ENCODE measurements at regions not wholly inside any gene's neighbourhood (a gene's known extent, or its start where the extent isn't known, plus 50 kb on each side); places are given as distances from the start of the nearest gene placed in this dataset.

GRCh38 chr3:71862371-71863140, 77.6 kb upstream of the PROK2 start:
- Mint-ChIP-seq H3K27me3 (peaks cover 14% of the 10 kb centered on the region), H3K4me1 (peaks cover 8% of the 10 kb centered on the region), H3K9me3 (no peaks in the 10 kb centered on the region), H3K27ac (no peak overlapping the region), H3K4me3 (no peak overlapping the region), H3K36me3 (no peaks in the 10 kb centered on the region)
- CTCF ChIA-PET = interaction anchor here (0.8 to 4.4 kb wide), 2 partner anchors 13 to 129 kb away, joined by 3 to 22 read pairs; no protein-coding TSS in a partner anchor
- no peak for DNase-seq

DNA sequence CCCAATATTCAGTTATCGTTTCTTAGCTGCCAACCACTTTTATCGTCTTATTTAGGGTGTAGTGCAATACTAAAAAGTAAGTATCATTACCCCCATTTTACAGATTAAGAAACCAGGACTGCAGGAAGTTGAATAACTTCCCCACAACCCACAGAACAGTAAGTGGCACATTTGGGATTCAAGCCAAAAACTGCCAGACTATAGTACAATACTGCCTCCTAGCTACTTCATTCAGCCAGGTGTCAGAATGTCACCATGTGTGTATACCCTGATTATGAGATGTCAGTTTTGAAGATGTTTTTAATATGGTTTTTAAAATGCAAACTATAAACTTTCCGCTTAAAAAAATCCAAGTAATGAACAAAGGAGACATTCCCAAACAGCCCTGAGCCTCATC, 74.2 kb upstream of the PROK2 start:
- H3K4me1 Mint-ChIP-seq = peaks cover 8% of the 10 kb centered on the region
- peak; percentile 33 for DNase-seq
- H3K36me3 Mint-ChIP-seq = no peaks in the 10 kb centered on the region
- no peak overlapping the region for H3K27ac Mint-ChIP-seq
- CTCF ChIA-PET = interaction anchor here (1.0 to 4.7 kb wide), 9 partner anchors 15 to 271 kb away, joined by 3 to 37 read pairs (median 4); no protein-coding TSS in a partner anchor
- no peaks in the 10 kb centered on the region for H3K9me3 Mint-ChIP-seq
- H3K27me3 Mint-ChIP-seq = peaks cover 12% of the 10 kb centered on the region
- no peak overlapping the region for H3K4me3 Mint-ChIP-seq

DNA sequence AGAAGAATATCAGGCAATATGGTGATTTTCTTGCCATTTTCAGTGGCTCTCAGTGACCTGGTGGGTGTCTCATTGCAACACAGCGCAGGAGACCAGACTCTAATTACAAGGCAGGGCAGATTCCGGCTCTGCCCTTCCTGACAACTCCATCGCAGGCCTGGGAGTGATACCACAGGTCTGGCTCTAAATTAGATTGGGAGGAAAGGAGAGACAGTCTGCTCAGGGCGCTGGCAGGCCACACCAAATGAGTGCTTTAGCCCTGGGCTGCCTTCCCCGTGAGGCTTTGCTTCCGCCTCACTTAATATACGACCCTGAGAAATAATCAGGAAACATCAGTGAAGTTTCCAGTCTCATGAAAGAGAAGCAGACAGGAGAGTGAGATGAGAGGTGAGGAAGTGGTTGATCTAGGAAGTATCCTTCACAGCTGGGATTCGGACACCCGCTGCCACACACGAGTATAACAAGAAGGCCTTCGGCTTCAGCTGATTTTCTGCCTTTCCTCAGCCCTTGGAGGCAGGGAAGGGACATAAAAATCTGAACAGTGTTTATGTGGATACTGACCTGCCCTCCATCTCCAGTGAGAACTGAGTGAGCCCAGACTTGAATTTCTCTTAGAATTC, 73.7 kb upstream of the PROK2 start:
- Mint-ChIP-seq H3K36me3 (no peaks in the 10 kb centered on the region), H3K9me3 (no peaks in the 10 kb centered on the region), H3K4me3 (no peak overlapping the region), H3K4me1 (peaks cover 8% of the 10 kb centered on the region), H3K27me3 (peaks cover 13% of the 10 kb centered on the region), H3K27ac (no peak overlapping the region)
- no peak for DNase-seq
- CTCF ChIA-PET = interaction anchor here (1.0 to 4.7 kb wide), 9 partner anchors 16 to 172 kb away, joined by 3 to 37 read pairs (median 4); no protein-coding TSS in a partner anchor

DNA sequence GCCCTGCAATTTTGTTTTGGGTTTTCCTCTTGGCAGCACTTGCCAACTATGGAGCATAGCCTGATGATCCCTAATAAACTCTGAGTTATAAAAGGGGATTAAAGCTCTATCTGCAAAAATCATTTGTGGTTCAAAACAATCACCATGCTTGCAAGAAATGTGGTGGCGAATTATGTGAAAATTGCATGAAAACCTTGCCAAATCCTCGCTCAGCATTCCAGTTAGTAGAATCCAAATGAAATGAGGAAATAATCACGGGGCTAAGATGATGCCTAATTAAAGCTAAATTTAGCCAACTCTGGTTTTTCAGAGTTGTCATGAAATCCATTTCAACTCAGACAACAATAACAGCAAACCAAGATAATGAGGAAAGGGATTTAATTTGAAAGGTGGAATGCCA, 73.0 kb upstream of the PROK2 start:
- Mint-ChIP-seq H3K4me3 (no peak overlapping the region), H3K4me1 (peaks cover 8% of the 10 kb centered on the region), H3K36me3 (no peaks in the 10 kb centered on the region), H3K27ac (no peak overlapping the region), H3K9me3 (no peaks in the 10 kb centered on the region), H3K27me3 (peaks cover 17% of the 10 kb centered on the region)
- CTCF ChIA-PET = interaction anchor here (1.1 to 4.7 kb wide), 6 partner anchors 19 to 149 kb away, joined by 4 to 37 read pairs (median 4); no protein-coding TSS in a partner anchor
- no peak for DNase-seq

DNA sequence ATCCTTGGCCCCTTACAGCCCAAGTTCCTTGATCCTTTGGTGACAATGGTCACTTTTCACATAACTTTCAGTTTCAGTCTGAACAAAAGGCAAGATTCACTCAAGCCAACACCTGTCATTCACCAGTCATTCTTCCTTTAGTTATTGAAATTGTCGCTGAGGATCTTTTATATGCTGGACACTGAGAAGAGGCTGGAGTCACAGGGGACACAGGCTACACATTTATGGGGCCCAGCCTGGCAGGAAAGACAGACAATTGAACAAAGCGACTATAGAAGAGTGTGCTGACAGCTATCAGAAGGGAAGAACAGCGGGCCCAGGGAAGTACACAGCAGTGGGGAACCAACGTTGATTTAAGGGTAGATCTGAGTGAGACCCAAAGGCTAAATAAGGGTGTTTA, 69.8 kb upstream of the PROK2 start:
- Mint-ChIP-seq H3K27ac (no peak overlapping the region), H3K36me3 (no peaks in the 10 kb centered on the region), H3K4me3 (no peak overlapping the region), H3K9me3 (no peaks in the 10 kb centered on the region), H3K4me1 (peaks cover 8% of the 10 kb centered on the region), H3K27me3 (peaks cover 19% of the 10 kb centered on the region)
- DNase-seq = no peak
- CTCF ChIA-PET = no interaction called here

- CTCF ChIA-PET = no interaction called here
Observed at GRCh38 chr3:71854096-71854495, 69.1 kb upstream of the PROK2 start.

GRCh38 chr3:71851878-71852277, 66.9 kb upstream of the PROK2 start:
- CTCF ChIA-PET = interaction anchor here (1.2 kb wide), 1 partner anchor 10 kb away, joined by 3 read pairs; no protein-coding TSS in a partner anchor
- no peaks in the 10 kb centered on the region for H3K36me3 Mint-ChIP-seq
- no peaks in the 10 kb centered on the region for H3K9me3 Mint-ChIP-seq
- H3K27ac Mint-ChIP-seq = no peak overlapping the region
- no peaks in the 10 kb centered on the region for H3K4me1 Mint-ChIP-seq
- peaks cover 19% of the 10 kb centered on the region for H3K27me3 Mint-ChIP-seq
- DNase-seq = no peak
- H3K4me3 Mint-ChIP-seq = no peak overlapping the region

More at GRCh38 chr3:71854096-71854495, 69.1 kb upstream of the PROK2 start:
- no peak overlapping the region for H3K27ac Mint-ChIP-seq
- no peaks in the 10 kb centered on the region for H3K36me3 Mint-ChIP-seq
- H3K4me3 Mint-ChIP-seq = no peak overlapping the region
- H3K4me1 Mint-ChIP-seq = peaks cover 8% of the 10 kb centered on the region
- DNase-seq = no peak
- peaks cover 19% of the 10 kb centered on the region for H3K27me3 Mint-ChIP-seq
- no peaks in the 10 kb centered on the region for H3K9me3 Mint-ChIP-seq

DNA sequence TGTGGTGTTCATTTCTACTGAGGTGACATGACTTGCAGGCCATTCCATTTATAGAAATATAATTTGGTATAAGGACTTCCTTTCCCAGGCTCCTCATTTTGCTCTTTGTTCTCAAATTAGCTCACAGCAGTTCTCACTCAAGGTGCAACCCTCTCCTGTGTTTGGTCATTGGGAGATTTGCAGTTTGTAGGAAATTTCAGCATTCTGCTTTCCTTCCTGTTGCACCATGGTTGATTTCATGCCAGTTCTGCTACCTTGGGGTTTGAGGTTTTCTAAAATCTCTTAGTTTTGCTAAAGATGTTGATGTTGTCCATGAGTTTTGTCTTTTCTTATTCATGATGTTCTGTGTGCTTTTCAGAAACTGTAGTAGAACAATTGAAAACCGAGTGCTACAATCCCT, 65.7 kb upstream of the PROK2 start:
- H3K27ac Mint-ChIP-seq = no peak overlapping the region
- H3K4me3 Mint-ChIP-seq = no peak overlapping the region
- H3K9me3 Mint-ChIP-seq = no peaks in the 10 kb centered on the region
- no peak for DNase-seq
- H3K27me3 Mint-ChIP-seq = peaks cover 19% of the 10 kb centered on the region
- CTCF ChIA-PET = no interaction called here
- H3K4me1 Mint-ChIP-seq = no peaks in the 10 kb centered on the region
- no peaks in the 10 kb centered on the region for H3K36me3 Mint-ChIP-seq

DNA sequence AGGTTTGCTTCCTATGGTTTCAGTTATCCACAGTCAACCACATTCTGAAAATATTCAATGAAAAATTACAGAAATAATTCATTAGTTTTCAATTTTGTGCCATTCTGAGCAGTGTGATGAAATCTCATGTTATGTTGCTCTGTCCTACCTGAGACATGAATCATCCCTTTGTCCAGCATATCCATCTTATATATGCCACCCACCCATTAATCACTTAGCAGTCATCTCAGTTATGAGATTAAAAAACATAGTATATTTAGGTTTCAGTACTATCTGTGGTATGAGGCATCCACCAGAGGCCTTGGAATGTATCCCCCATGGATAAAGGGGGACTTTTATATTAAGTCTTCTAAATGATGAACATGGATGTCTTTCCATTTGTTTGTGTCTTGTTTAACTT, 64.7 kb upstream of the PROK2 start:
- Mint-ChIP-seq H3K9me3 (no peaks in the 10 kb centered on the region), H3K36me3 (no peaks in the 10 kb centered on the region), H3K27me3 (peaks cover 19% of the 10 kb centered on the region), H3K4me3 (no peak overlapping the region), H3K4me1 (no peaks in the 10 kb centered on the region), H3K27ac (no peak overlapping the region)
- CTCF ChIA-PET = no interaction called here
- no peak for DNase-seq

GRCh38 chr3:71847794-71848193, 62.8 kb upstream of the PROK2 start:
- no peak for DNase-seq
- H3K27ac Mint-ChIP-seq = no peak overlapping the region
- no peaks in the 10 kb centered on the region for H3K9me3 Mint-ChIP-seq
- no peaks in the 10 kb centered on the region for H3K4me1 Mint-ChIP-seq
- H3K36me3 Mint-ChIP-seq = no peaks in the 10 kb centered on the region
- H3K4me3 Mint-ChIP-seq = no peak overlapping the region
- H3K27me3 Mint-ChIP-seq = peaks cover 21% of the 10 kb centered on the region
- CTCF ChIA-PET = no interaction called here

DNA sequence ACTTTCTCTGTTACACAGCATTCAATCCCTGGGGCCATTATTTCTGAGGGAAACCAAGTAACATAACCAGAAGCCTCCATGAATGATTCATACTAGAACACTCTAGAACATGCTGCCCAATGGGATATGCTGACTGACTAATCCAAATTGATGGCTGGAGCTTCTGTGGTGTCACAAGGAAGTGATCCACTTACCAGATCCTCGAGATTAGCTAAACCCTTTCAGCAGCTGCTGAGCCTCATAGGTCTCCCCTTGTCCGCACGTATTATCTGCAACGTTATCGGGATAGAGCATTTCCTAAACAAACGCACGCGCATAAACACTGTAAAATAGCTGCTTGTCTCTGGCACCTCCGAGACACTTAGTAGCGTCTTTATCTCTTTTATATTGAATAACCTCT, 61.2 kb upstream of the PROK2 start:
- CTCF ChIA-PET = no interaction called here
- no peaks in the 10 kb centered on the region for H3K9me3 Mint-ChIP-seq
- H3K4me3 Mint-ChIP-seq = no peak overlapping the region

GRCh38 chr3:71843071-71843470, 58.1 kb upstream of the PROK2 start:
- CTCF ChIA-PET = no interaction called here
- no peaks in the 10 kb centered on the region for H3K4me1 Mint-ChIP-seq
- peaks cover 13% of the 10 kb centered on the region for H3K27me3 Mint-ChIP-seq
- H3K27ac Mint-ChIP-seq = no peak overlapping the region
- H3K9me3 Mint-ChIP-seq = no peaks in the 10 kb centered on the region
- no peaks in the 10 kb centered on the region for H3K36me3 Mint-ChIP-seq
- no peak for DNase-seq
- H3K4me3 Mint-ChIP-seq = no peak overlapping the region

More for the DNA sequence above, 61.2 kb upstream of the PROK2 start:
- Mint-ChIP-seq H3K4me1 (no peaks in the 10 kb centered on the region), H3K27me3 (peaks cover 20% of the 10 kb centered on the region), H3K27ac (no peak overlapping the region), H3K36me3 (no peaks in the 10 kb centered on the region)
- DNase-seq = no peak

GRCh38 chr3:71838406-71838805, 53.5 kb upstream of the PROK2 start:
- Mint-ChIP-seq H3K36me3 (no peaks in the 10 kb centered on the region), H3K9me3 (no peaks in the 10 kb centered on the region), H3K27me3 (peaks cover 7% of the 10 kb centered on the region), H3K27ac (no peak overlapping the region), H3K4me3 (no peak overlapping the region), H3K4me1 (no peaks in the 10 kb centered on the region)
- CTCF ChIA-PET = no interaction called here
- DNase-seq = no peak

Data from activated naive CD4-positive, alpha-beta T cell treated with anti-CD3 and anti-CD28 coated beads, Interleukin-2, amount 10 ng/mL, durations not matched to agents 7 days and 5 days (primary cell).